ENCODE measurements at regions not wholly inside any gene's neighbourhood (a gene's known extent, or its start where the extent isn't known, plus 50 kb on each side); places are given as distances from the start of the nearest gene placed in this dataset.

GRCh38 chr16:50466170-50466569 lies 82.0 kb upstream of the NKD1 start:
- no peak for DNase-seq
- no peaks in the 10 kb centered on the region for H3K4me1 ChIP-seq (ENCODE audit: low read depth)
- H3K9me3 ChIP-seq = no peaks in the 10 kb centered on the region
- intact Hi-C loops (cut with DNase I, micrococcal nuclease) = no loop called here
- H3K36me3 ChIP-seq (ENCODE audit: low read depth) = no peaks in the 10 kb centered on the region
- ATAC-seq = no peak
- no peak overlapping the region for H3K4me3 ChIP-seq
- TF ChIP-seq CTCF (IDR thresholded peaks at IDR 0.05) = no peak

GRCh38 chr16:50464325-50465290 lies 83.6 kb upstream of the NKD1 start:
- ATAC-seq = no peak
- intact Hi-C loops (cut with DNase I, micrococcal nuclease) = no loop called here
- TF ChIP-seq CTCF (IDR thresholded peaks at IDR 0.05) = no peak
- no peak for DNase-seq
- Histone ChIP-seq H3K9me3 (no peaks in the 10 kb centered on the region), H3K4me3 (no peak overlapping the region), H3K4me1 (ENCODE audit: low read depth) (no peaks in the 10 kb centered on the region), H3K36me3 (ENCODE audit: low read depth) (no peaks in the 10 kb centered on the region)

GRCh38 chr16:50463581-50464324 lies 84.4 kb upstream of the NKD1 start:
- ATAC-seq (no peak), DNase-seq (no peak)
- Histone ChIP-seq H3K4me1 (ENCODE audit: low read depth) (no peaks in the 10 kb centered on the region), H3K4me3 (no peak overlapping the region), H3K9me3 (no peaks in the 10 kb centered on the region), H3K36me3 (ENCODE audit: low read depth) (no peaks in the 10 kb centered on the region)
- intact Hi-C loops (cut with DNase I, micrococcal nuclease) = no loop called here
- TF ChIP-seq CTCF (IDR thresholded peaks at IDR 0.05) = no peak

GRCh38 chr16:50462793-50463507 lies 85.2 kb upstream of the NKD1 start:
- no peak overlapping the region for H3K4me3 ChIP-seq
- no peaks in the 10 kb centered on the region for H3K36me3 ChIP-seq (ENCODE audit: low read depth)
- intact Hi-C loops (cut with DNase I, micrococcal nuclease) = no loop called here
- H3K9me3 ChIP-seq = no peaks in the 10 kb centered on the region
- H3K4me1 ChIP-seq (ENCODE audit: low read depth) = no peaks in the 10 kb centered on the region
- no peak for ATAC-seq
- DNase-seq = no peak
- no peak for TF ChIP-seq CTCF (IDR thresholded peaks at IDR 0.05)

GRCh38 chr16:50461400-50461760 lies 86.8 kb upstream of the NKD1 start:
- Histone ChIP-seq H3K4me3 (no peak overlapping the region), H3K4me1 (ENCODE audit: low read depth) (no peaks in the 10 kb centered on the region), H3K36me3 (ENCODE audit: low read depth) (no peaks in the 10 kb centered on the region), H3K9me3 (no peaks in the 10 kb centered on the region)
- intact Hi-C loops (cut with DNase I, micrococcal nuclease) = no loop called here
- no peak for DNase-seq
- TF ChIP-seq CTCF (IDR thresholded peaks at IDR 0.05) = no peak
- ATAC-seq = no peak

Data from mucosa of descending colon (tissue), 3 donors.